GM23338 (cell line): ENCODE measurements at regions not wholly inside any gene's neighbourhood (a gene's known extent, or its start where the extent isn't known, plus 50 kb on each side); places are given as distances from the start of the nearest gene placed in this dataset.

Source experiments
- ATAC-seq: fragments of 200-7000 bp; cut with Tn5 transposase; 3 replicates; pipeline ENCODE4 v1.9.1; 2020
- DNase-seq: peaks from one replicate; pipeline ENCODE4 v3.0.0-alpha.2; 2015; ENCODE audit warnings: low spot score
- H2AFZ ChIP-seq: fragments of 200-600 bp; sonication (generic); 2 replicates; pipeline ENCODE4 v1.8.0; 2016; ENCODE audit warnings: antibody characterized with exemption, mild to moderate bottlenecking, moderate library complexity
- H3F3A ChIP-seq: fragments of 200-600 bp; sonication (generic); replicated peaks from 2 replicates; pipeline ENCODE4 v1.8.0; 2017; ENCODE audit warnings: antibody characterized with exemption, mixed run types, low read depth
- H3K27ac ChIP-seq: fragments of 200-600 bp; sonication (generic); 2 replicates; pipeline ENCODE4 v1.6.1; 2016; ENCODE audit warnings: low read depth
- H3K27me3 ChIP-seq: fragments of 200-600 bp; sonication (generic); 2 replicates; pipeline ENCODE4 v1.8.0; 2016; ENCODE audit warnings: mild to moderate bottlenecking, mixed run types, moderate library complexity; ENCODE audit not compliant: insufficient read depth
- H3K36me3 ChIP-seq: fragments of 200-600 bp; sonication (generic); 2 replicates; pipeline ENCODE4 v1.8.0; 2016; ENCODE audit warnings: mild to moderate bottlenecking; ENCODE audit not compliant: insufficient read depth
- H3K4me1 ChIP-seq: fragments of 200-600 bp; sonication (generic); 2 replicates; pipeline ENCODE4 v1.8.0; 2016; ENCODE audit warnings: mild to moderate bottlenecking, moderate library complexity; ENCODE audit not compliant: insufficient read depth
- H3K4me2 ChIP-seq: fragments of 200-600 bp; sonication (generic); 2 replicates; pipeline ENCODE4 v1.7.1; 2017; ENCODE audit warnings: mixed run types
- H3K4me3 ChIP-seq: fragments of 200-600 bp; sonication (generic); 2 replicates; pipeline ENCODE4 v1.6.1; 2016; ENCODE audit warnings: mixed run types
- H3K79me2 ChIP-seq: fragments of 200-600 bp; sonication (generic); replicated peaks from 2 replicates; pipeline ENCODE4 v1.8.0; 2017; ENCODE audit warnings: mild to moderate bottlenecking; ENCODE audit not compliant: insufficient read depth
- H3K9me2 ChIP-seq: fragments of 200-600 bp; sonication (generic); 2 replicates; pipeline ENCODE4 v1.8.0; 2017; ENCODE audit not compliant: insufficient read depth
- H4K20me1 ChIP-seq: fragments of 200-600 bp; sonication (generic); replicated peaks from 2 replicates; pipeline ENCODE4 v1.8.0; 2017; ENCODE audit warnings: mild to moderate bottlenecking; ENCODE audit not compliant: insufficient read depth
- H3K27ac Mint-ChIP-seq: 2 replicates; pipeline ENCODE4 v1.8.0; 2020; ENCODE audit warnings: inconsistent platforms, mild to moderate bottlenecking, moderate library complexity, mixed read lengths
- H3K27me3 Mint-ChIP-seq: 3 replicates; pipeline ENCODE4 v1.8.0; 2022; ENCODE audit warnings: low read depth, mild to moderate bottlenecking, moderate library complexity, mixed read lengths, inconsistent platforms; ENCODE audit not compliant: insufficient read depth, poor library complexity
- H3K36me3 Mint-ChIP-seq: 3 replicates; pipeline ENCODE4 v1.8.0; 2021; ENCODE audit warnings: low read depth, mild to moderate bottlenecking, inconsistent platforms, moderate library complexity, mixed read lengths
- H3K4me1 Mint-ChIP-seq: 3 replicates; pipeline ENCODE4 v1.8.0; 2020; ENCODE audit warnings: mild to moderate bottlenecking, inconsistent platforms, mixed read lengths
- H3K4me3 Mint-ChIP-seq: 3 replicates; pipeline ENCODE4 v1.8.0; 2021; ENCODE audit warnings: moderate library complexity, mild to moderate bottlenecking, inconsistent platforms, mixed read lengths
- H3K9me3 Mint-ChIP-seq: 3 replicates; pipeline ENCODE4 v1.8.0; 2020; ENCODE audit warnings: moderate library complexity, mild to moderate bottlenecking, inconsistent platforms, mixed read lengths
- CREB1 ChIP-seq: fragments of 250-450 bp; sonication (Bioruptor Pico); IDR thresholded peaks from 2 replicates; pipeline ENCODE4 v1.5.0; 2020; ENCODE audit warnings: low read depth, mild to moderate bottlenecking, moderate library complexity
- CTCF ChIP-seq, 2 experiments: fragments of 200-600 bp in 1 of 2; sonication (generic) in 1 of 2; conservative IDR thresholded peaks; 2 replicates each; pipeline versions ENCODE4 v1.5.1 to v1.6.1; 2016 to 2017; ENCODE audit warnings: antibody characterized with exemption in 2 of 2, low read depth in 2 of 2, mild to moderate bottlenecking in 2 of 2, moderate library complexity in 1 of 2
- EZH2 ChIP-seq: fragments of 200-600 bp; sonication (generic); IDR thresholded peaks from one replicate; pipeline ENCODE4 v1.8.0; 2017; ENCODE audit warnings: antibody characterized with exemption, mild to moderate bottlenecking, low read depth; ENCODE audit not compliant: unreplicated experiment
- EZH2phosphoT487 ChIP-seq: fragments of 200-600 bp; sonication (generic); IDR thresholded peaks from one replicate; pipeline ENCODE4 v1.8.1; 2018; ENCODE audit warnings: antibody characterized with exemption; ENCODE audit not compliant: unreplicated experiment
- JUNB ChIP-seq: IDR thresholded peaks from one replicate; pipeline ENCODE4 v1.6.1; 2016; ENCODE audit warnings: antibody characterized with exemption; ENCODE audit not compliant: unreplicated experiment
- NANOG ChIP-seq: IDR thresholded peaks from 2 replicates; pipeline ENCODE4 v1.6.1; 2016; ENCODE audit warnings: antibody characterized with exemption, borderline replicate concordance
- POLR2AphosphoS5 ChIP-seq: IDR thresholded peaks from 2 replicates; pipeline ENCODE4 v1.6.1; 2016; ENCODE audit warnings: antibody characterized with exemption, low read depth
- STAT1 ChIP-seq: IDR thresholded peaks from one replicate; pipeline ENCODE4 v1.6.1; 2016; ENCODE audit warnings: antibody characterized with exemption; ENCODE audit not compliant: unreplicated experiment
- ZNF114 ChIP-seq: fragments of 250-450 bp; sonication (Bioruptor Pico); IDR thresholded peaks from 2 replicates; pipeline ENCODE4 v1.5.0; 2020; ENCODE audit warnings: mild to moderate bottlenecking, moderate library complexity
- ZNF331 ChIP-seq: fragments of 250-450 bp; sonication (Bioruptor Pico); IDR thresholded peaks from 2 replicates; pipeline ENCODE4 v1.5.0; 2020; ENCODE audit warnings: low read depth, mild to moderate bottlenecking, moderate library complexity
- ZNF462 ChIP-seq: fragments of 250-450 bp; sonication (Bioruptor Pico); IDR thresholded peaks from 2 replicates; pipeline ENCODE4 v1.5.0; 2020; ENCODE audit warnings: mild to moderate bottlenecking, moderate library complexity
- TF ChIP-seq, protein P1 (sequence below): IDR thresholded peaks from one replicate; pipeline ENCODE4 v1.6.1; 2018; ENCODE audit warnings: antibody characterized with exemption; ENCODE audit not compliant: unreplicated experiment
- TF ChIP-seq, protein P2 (sequence below): IDR thresholded peaks from 2 replicates; pipeline ENCODE4 v1.6.1; 2016; ENCODE audit warnings: antibody characterized with exemption

- H3K4me1 Mint-ChIP-seq: peaks cover 52% of the 10 kb centered on the region
- TF ChIP-seq CREB1 (CRISPR knock-in tag) (no peak), JUNB (no peak), NANOG (no peak), ZNF331 (no peak), STAT1 (no peak), ZNF114 (CRISPR knock-in tag) (no peak), CTCF (conservative IDR thresholded peaks at IDR 0.05; ENCODE audit: low read depth in 2 of 2) (no peak), EZH2 (no peak), ZNF462 (CRISPR knock-in tag) (no peak), POLR2AphosphoS5 (no peak), EZH2phosphoT487 (no peak)
- TF ChIP-seq, protein P1, sequence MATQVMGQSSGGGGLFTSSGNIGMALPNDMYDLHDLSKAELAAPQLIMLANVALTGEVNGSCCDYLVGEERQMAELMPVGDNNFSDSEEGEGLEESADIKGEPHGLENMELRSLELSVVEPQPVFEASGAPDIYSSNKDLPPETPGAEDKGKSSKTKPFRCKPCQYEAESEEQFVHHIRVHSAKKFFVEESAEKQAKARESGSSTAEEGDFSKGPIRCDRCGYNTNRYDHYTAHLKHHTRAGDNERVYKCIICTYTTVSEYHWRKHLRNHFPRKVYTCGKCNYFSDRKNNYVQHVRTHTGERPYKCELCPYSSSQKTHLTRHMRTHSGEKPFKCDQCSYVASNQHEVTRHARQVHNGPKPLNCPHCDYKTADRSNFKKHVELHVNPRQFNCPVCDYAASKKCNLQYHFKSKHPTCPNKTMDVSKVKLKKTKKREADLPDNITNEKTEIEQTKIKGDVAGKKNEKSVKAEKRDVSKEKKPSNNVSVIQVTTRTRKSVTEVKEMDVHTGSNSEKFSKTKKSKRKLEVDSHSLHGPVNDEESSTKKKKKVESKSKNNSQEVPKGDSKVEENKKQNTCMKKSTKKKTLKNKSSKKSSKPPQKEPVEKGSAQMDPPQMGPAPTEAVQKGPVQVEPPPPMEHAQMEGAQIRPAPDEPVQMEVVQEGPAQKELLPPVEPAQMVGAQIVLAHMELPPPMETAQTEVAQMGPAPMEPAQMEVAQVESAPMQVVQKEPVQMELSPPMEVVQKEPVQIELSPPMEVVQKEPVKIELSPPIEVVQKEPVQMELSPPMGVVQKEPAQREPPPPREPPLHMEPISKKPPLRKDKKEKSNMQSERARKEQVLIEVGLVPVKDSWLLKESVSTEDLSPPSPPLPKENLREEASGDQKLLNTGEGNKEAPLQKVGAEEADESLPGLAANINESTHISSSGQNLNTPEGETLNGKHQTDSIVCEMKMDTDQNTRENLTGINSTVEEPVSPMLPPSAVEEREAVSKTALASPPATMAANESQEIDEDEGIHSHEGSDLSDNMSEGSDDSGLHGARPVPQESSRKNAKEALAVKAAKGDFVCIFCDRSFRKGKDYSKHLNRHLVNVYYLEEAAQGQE: no peak
- TF ChIP-seq, protein P2, sequence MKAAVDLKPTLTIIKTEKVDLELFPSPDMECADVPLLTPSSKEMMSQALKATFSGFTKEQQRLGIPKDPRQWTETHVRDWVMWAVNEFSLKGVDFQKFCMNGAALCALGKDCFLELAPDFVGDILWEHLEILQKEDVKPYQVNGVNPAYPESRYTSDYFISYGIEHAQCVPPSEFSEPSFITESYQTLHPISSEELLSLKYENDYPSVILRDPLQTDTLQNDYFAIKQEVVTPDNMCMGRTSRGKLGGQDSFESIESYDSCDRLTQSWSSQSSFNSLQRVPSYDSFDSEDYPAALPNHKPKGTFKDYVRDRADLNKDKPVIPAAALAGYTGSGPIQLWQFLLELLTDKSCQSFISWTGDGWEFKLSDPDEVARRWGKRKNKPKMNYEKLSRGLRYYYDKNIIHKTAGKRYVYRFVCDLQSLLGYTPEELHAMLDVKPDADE: no peak
- H4K20me1 ChIP-seq: no peaks in the 10 kb centered on the region
- no peaks in the 10 kb centered on the region for H3K9me2 ChIP-seq
- no peak overlapping the region for H3K4me3 ChIP-seq
- H3F3A ChIP-seq: peaks cover 19% of the 10 kb centered on the region
- H2AFZ ChIP-seq: no peak overlapping the region; the same call in 1 of the 2 replicates
- H3K9me3 Mint-ChIP-seq: no peaks in the 10 kb centered on the region; the same call in 1 of the 3 replicates
- H3K27ac ChIP-seq: no peak overlapping the region
- H3K27me3 Mint-ChIP-seq: peaks cover 16% of the 10 kb centered on the region
- no peak for DNase-seq
- no peak for ATAC-seq
- H3K36me3 ChIP-seq: no peaks in the 10 kb centered on the region
- H3K27me3 ChIP-seq: no peaks in the 10 kb centered on the region
- H3K79me2 ChIP-seq: no peaks in the 10 kb centered on the region
- no peak overlapping the region for H3K4me2 ChIP-seq
- H3K27ac Mint-ChIP-seq: no peak overlapping the region
- no peak overlapping the region for H3K4me3 Mint-ChIP-seq
- H3K36me3 Mint-ChIP-seq: no peaks in the 10 kb centered on the region
- peaks cover 15% of the 10 kb centered on the region for H3K4me1 ChIP-seq
Measured at GRCh38 chr17:77825621-77826020, 132.9 kb upstream of the TNRC6C start.
